Naive thymus-derived CD4-positive, alpha-beta T cell (primary cell): ENCODE measurements at regions not wholly inside any gene's neighbourhood (a gene's known extent, or its start where the extent isn't known, plus 50 kb on each side); places are given as distances from the start of the nearest gene placed in this dataset.

Experiments
- ATAC-seq: fragments of 150-1000 bp; cut with Tn5 transposase; 2 replicates; pipeline ENCODE4 v1.10.0; 2021; ENCODE audit warnings: mild to moderate bottlenecking, moderate library complexity
- CTCF ChIA-PET: fragments of 350-600 bp; sonication (Branson Sonifier 250); formaldehyde crosslinking; loops from one replicate; lab custom pipeline; 2021; ENCODE audit warnings: antibody characterized with exemption; lab: Charles Lee
- POLR2A ChIA-PET: fragments of 350-600 bp; sonication (Branson Sonifier 250); formaldehyde crosslinking; loops from one replicate; lab custom pipeline; 2021; ENCODE audit warnings: antibody characterized with exemption, inconsistent platforms; lab: Charles Lee
- DNase-seq, 9 donors: peaks; one replicate each; pipeline versions ENCODE4 v3.0.0 to v3.0.0-alpha.2; 2020 to 2022; ENCODE audit warnings: mixed read lengths in 1 of 9
- H3K27ac ChIP-seq: one replicate; pipeline ENCODE4 v1.7.0; 2013; ENCODE audit warnings: mild to moderate bottlenecking, low read depth, low read length, moderate library complexity
- H3K27me3 ChIP-seq, 2 donors: one replicate each; pipeline ENCODE4 v1.7.0; 2013; ENCODE audit warnings: low read length in 2 of 2, mild to moderate bottlenecking in 2 of 2, moderate library complexity in 2 of 2; ENCODE audit not compliant: control insufficient read depth in 2 of 2, insufficient read depth in 2 of 2
- H3K36me3 ChIP-seq, 3 experiments: 1 replicate in 2 of 3; 2 replicates in 1 of 3; pipeline ENCODE4 v1.7.0; 2013; ENCODE audit warnings: low read length in 3 of 3, mild to moderate bottlenecking in 3 of 3, moderate library complexity in 1 of 3; ENCODE audit not compliant: insufficient read depth in 3 of 3, control insufficient read depth in 2 of 3
- H3K4me1 ChIP-seq, 2 donors: one replicate each; pipeline ENCODE4 v1.7.0; 2013; ENCODE audit warnings: low read length in 2 of 2, mild to moderate bottlenecking in 2 of 2, moderate library complexity in 1 of 2; ENCODE audit not compliant: control insufficient read depth in 2 of 2, insufficient read depth in 2 of 2
- H3K4me3 ChIP-seq: 2 replicates; pipeline ENCODE4 v1.7.0; 2013; ENCODE audit warnings: mild to moderate bottlenecking, low read length
- H3K9me3 ChIP-seq, 3 experiments: 1 replicate in 2 of 3; 2 replicates in 1 of 3; pipeline ENCODE4 v1.7.0; 2013; ENCODE audit warnings: low read length in 3 of 3; ENCODE audit not compliant: control insufficient read depth in 2 of 3
- H3K27ac Mint-ChIP-seq, 9 donors: one replicate each; pipeline ENCODE4 v1.8.0; 2020 to 2022; ENCODE audit warnings: mixed read lengths in 9 of 9, mild to moderate bottlenecking in 8 of 9, moderate library complexity in 5 of 9, inconsistent platforms in 2 of 9
- H3K27me3 Mint-ChIP-seq, 5 donors: one replicate each; pipeline ENCODE4 v1.8.0; 2021 to 2022; ENCODE audit warnings: mixed read lengths in 5 of 5, mild to moderate bottlenecking in 1 of 5
- H3K36me3 Mint-ChIP-seq, 5 donors: one replicate each; pipeline ENCODE4 v1.8.0; 2020 to 2022; ENCODE audit warnings: mixed read lengths in 5 of 5, mild to moderate bottlenecking in 3 of 5, inconsistent platforms in 1 of 5
- H3K4me1 Mint-ChIP-seq, 7 donors: one replicate each; pipeline ENCODE4 v1.8.0; 2020 to 2022; ENCODE audit warnings: mixed read lengths in 7 of 7, mild to moderate bottlenecking in 3 of 7, inconsistent platforms in 1 of 7
- H3K4me3 Mint-ChIP-seq, 10 donors: one replicate each; pipeline ENCODE4 v1.8.0; 2020 to 2022; ENCODE audit warnings: mild to moderate bottlenecking in 10 of 10, mixed read lengths in 10 of 10, moderate library complexity in 6 of 10, inconsistent platforms in 2 of 10
- H3K9me3 Mint-ChIP-seq, 11 donors: one replicate each; pipeline ENCODE4 v1.8.0; 2020 to 2022; ENCODE audit warnings: mixed read lengths in 11 of 11, mild to moderate bottlenecking in 4 of 11, inconsistent platforms in 1 of 11, moderate library complexity in 1 of 11
- intact Hi-C, 2 donors: fragments of 100-400 bp; cut with micrococcal nuclease; formaldehyde crosslinking; loops; one replicate each; pipeline ENCODE4 v1.15.1; 2023

GRCh38 chr20:47857187-47857568 lies 71.9 kb upstream of the SULF2 start:
- Histone ChIP-seq H3K9me3 (no peaks in the 10 kb centered on the region), H3K4me1 (no peaks in the 10 kb centered on the region), H3K27ac (no peak overlapping the region), H3K36me3 (no peaks in the 10 kb centered on the region), H3K27me3 (no peaks in the 10 kb centered on the region), H3K4me3 (no peak overlapping the region)
- no peaks in the 10 kb centered on the region for H3K9me3 Mint-ChIP-seq
- no peaks in the 10 kb centered on the region for H3K4me1 Mint-ChIP-seq
- H3K36me3 Mint-ChIP-seq: no peaks in the 10 kb centered on the region
- intact Hi-C loops: no loop called here
- ATAC-seq (no peak), DNase-seq (no peak)
- H3K27me3 Mint-ChIP-seq: peaks cover 0 to 8% (median 2%) of the 10 kb centered on the region in 5 donors
- POLR2A ChIA-PET: interaction anchor here (0.8 kb wide), 1 partner anchor 38 kb away, joined by 4 read pairs; no protein-coding TSS in a partner anchor
- no peak overlapping the region for H3K27ac Mint-ChIP-seq
- CTCF ChIA-PET: no interaction called here
- H3K4me3 Mint-ChIP-seq: no peak overlapping the region

GRCh38 chr20:47855799-47856198 lies 70.5 kb upstream of the SULF2 start:
- no peak overlapping the region for H3K27ac Mint-ChIP-seq

GRCh38 chr20:47854687-47855212 lies 69.5 kb upstream of the SULF2 start:
- H3K27me3 Mint-ChIP-seq: peaks cover 2 to 18% (median 3%) of the 10 kb centered on the region in 5 donors
- no peaks in the 10 kb centered on the region for H3K27me3 ChIP-seq
- ChIA-PET POLR2A (no interaction called here), CTCF (no interaction called here)
- no peak for DNase-seq
- H3K4me3 ChIP-seq: no peak overlapping the region
- H3K36me3 Mint-ChIP-seq: no peaks in the 10 kb centered on the region
- no peak for ATAC-seq
- no peaks in the 10 kb centered on the region for H3K4me1 ChIP-seq
- intact Hi-C loops: no loop called here
- no peaks in the 10 kb centered on the region for H3K9me3 ChIP-seq
- no peaks in the 10 kb centered on the region for H3K36me3 ChIP-seq
- peak overlapping the region in 1 of 9 donors; percentile 26 for H3K27ac Mint-ChIP-seq
- no peak overlapping the region for H3K27ac ChIP-seq
- H3K4me1 Mint-ChIP-seq: peaks cover 0 to 2% (median 0%) of the 10 kb centered on the region in 7 donors
- no peaks in the 10 kb centered on the region for H3K9me3 Mint-ChIP-seq
- H3K4me3 Mint-ChIP-seq: no peak overlapping the region

More at GRCh38 chr20:47855799-47856198, 70.5 kb upstream of the SULF2 start:
- H3K27me3 Mint-ChIP-seq: peaks cover 0 to 18% (median 2%) of the 10 kb centered on the region in 5 donors
- POLR2A ChIA-PET: no interaction called here
- no peak overlapping the region for H3K27ac ChIP-seq
- H3K36me3 Mint-ChIP-seq: no peaks in the 10 kb centered on the region
- no peaks in the 10 kb centered on the region for H3K27me3 ChIP-seq
- no peaks in the 10 kb centered on the region for H3K36me3 ChIP-seq
- H3K4me1 ChIP-seq: no peaks in the 10 kb centered on the region
- H3K4me3 ChIP-seq: no peak overlapping the region
- no peak for ATAC-seq
- no peaks in the 10 kb centered on the region for H3K9me3 ChIP-seq
- H3K9me3 Mint-ChIP-seq: no peaks in the 10 kb centered on the region
- intact Hi-C loops: no loop called here
- DNase-seq: no peak
- no peak overlapping the region for H3K4me3 Mint-ChIP-seq
- peaks cover 0 to 2% (median 0%) of the 10 kb centered on the region in 7 donors for H3K4me1 Mint-ChIP-seq
- CTCF ChIA-PET: no interaction called here

- ATAC-seq (no peak), DNase-seq (no peak)
- no peaks in the 10 kb centered on the region for H3K36me3 Mint-ChIP-seq
- Histone ChIP-seq H3K36me3 (no peaks in the 10 kb centered on the region), H3K9me3 (no peaks in the 10 kb centered on the region), H3K4me3 (no peak overlapping the region), H3K4me1 (no peaks in the 10 kb centered on the region), H3K27me3 (no peaks in the 10 kb centered on the region), H3K27ac (no peak overlapping the region)
- no peak overlapping the region for H3K4me3 Mint-ChIP-seq
- H3K27me3 Mint-ChIP-seq: peaks cover 4 to 21% (median 5%) of the 10 kb centered on the region in 5 donors
- H3K27ac Mint-ChIP-seq: no peak overlapping the region
- peaks cover 0 to 2% (median 0%) of the 10 kb centered on the region in 7 donors for H3K4me1 Mint-ChIP-seq
- intact Hi-C loops: no loop called here
- H3K9me3 Mint-ChIP-seq: no peaks in the 10 kb centered on the region
- POLR2A ChIA-PET: no interaction called here
- CTCF ChIA-PET: no interaction called here
Observed at GRCh38 chr20:47851774-47852173, 66.5 kb upstream of the SULF2 start.

GRCh38 chr20:47850146-47850545 lies 64.9 kb upstream of the SULF2 start:
- H3K4me3 ChIP-seq: no peak overlapping the region
- no peaks in the 10 kb centered on the region for H3K36me3 Mint-ChIP-seq
- peaks cover 0 to 2% (median 0%) of the 10 kb centered on the region in 7 donors for H3K4me1 Mint-ChIP-seq
- no peaks in the 10 kb centered on the region for H3K36me3 ChIP-seq
- H3K9me3 ChIP-seq: no peaks in the 10 kb centered on the region
- ChIA-PET CTCF (no interaction called here), POLR2A (no interaction called here)
- H3K4me1 ChIP-seq: no peaks in the 10 kb centered on the region
- no peak overlapping the region for H3K27ac ChIP-seq
- peaks cover 4 to 21% (median 5%) of the 10 kb centered on the region in 5 donors for H3K27me3 Mint-ChIP-seq
- no peak overlapping the region for H3K4me3 Mint-ChIP-seq
- intact Hi-C loops: no loop called here
- ATAC-seq (no peak), DNase-seq (no peak)
- H3K9me3 Mint-ChIP-seq: no peaks in the 10 kb centered on the region
- H3K27me3 ChIP-seq: no peaks in the 10 kb centered on the region
- H3K27ac Mint-ChIP-seq: no peak overlapping the region

- H3K27ac Mint-ChIP-seq: no peak overlapping the region
- CTCF ChIA-PET: no interaction called here
Observed at GRCh38 chr20:47849596-47849995, 64.3 kb upstream of the SULF2 start.

GRCh38 chr20:47849006-47849405 lies 63.7 kb upstream of the SULF2 start:
- no peaks in the 10 kb centered on the region for H3K4me1 ChIP-seq
- CTCF ChIA-PET: no interaction called here
- ATAC-seq (no peak), DNase-seq (no peak)
- H3K4me3 ChIP-seq: no peak overlapping the region
- Mint-ChIP-seq H3K9me3 (no peaks in the 10 kb centered on the region), H3K27ac (no peak overlapping the region), H3K36me3 (no peaks in the 10 kb centered on the region), H3K4me1 (peaks cover 0 to 4% (median 0%) of the 10 kb centered on the region in 7 donors), H3K4me3 (no peak overlapping the region), H3K27me3 (peaks cover 4 to 21% (median 5%) of the 10 kb centered on the region in 5 donors)
- POLR2A ChIA-PET: no interaction called here
- no peaks in the 10 kb centered on the region for H3K27me3 ChIP-seq
- intact Hi-C loops: no loop called here
- no peak overlapping the region for H3K27ac ChIP-seq
- no peaks in the 10 kb centered on the region for H3K36me3 ChIP-seq
- H3K9me3 ChIP-seq: no peaks in the 10 kb centered on the region

More at GRCh38 chr20:47849596-47849995, 64.3 kb upstream of the SULF2 start:
- Mint-ChIP-seq H3K4me3 (no peak overlapping the region), H3K27me3 (peaks cover 4 to 21% (median 5%) of the 10 kb centered on the region in 5 donors), H3K9me3 (no peaks in the 10 kb centered on the region), H3K4me1 (peaks cover 0 to 2% (median 0%) of the 10 kb centered on the region in 7 donors), H3K36me3 (no peaks in the 10 kb centered on the region)
- intact Hi-C loops: no loop called here
- no peaks in the 10 kb centered on the region for H3K4me1 ChIP-seq
- H3K4me3 ChIP-seq: no peak overlapping the region
- no peaks in the 10 kb centered on the region for H3K27me3 ChIP-seq
- DNase-seq: no peak
- H3K9me3 ChIP-seq: no peaks in the 10 kb centered on the region
- H3K36me3 ChIP-seq: no peaks in the 10 kb centered on the region
- H3K27ac ChIP-seq: no peak overlapping the region
- no peak for ATAC-seq
- POLR2A ChIA-PET: no interaction called here
